ENCODE measurements at regions not wholly inside any gene's neighbourhood (a gene's known extent, or its start where the extent isn't known, plus 50 kb on each side); places are given as distances from the start of the nearest gene placed in this dataset.

DNA sequence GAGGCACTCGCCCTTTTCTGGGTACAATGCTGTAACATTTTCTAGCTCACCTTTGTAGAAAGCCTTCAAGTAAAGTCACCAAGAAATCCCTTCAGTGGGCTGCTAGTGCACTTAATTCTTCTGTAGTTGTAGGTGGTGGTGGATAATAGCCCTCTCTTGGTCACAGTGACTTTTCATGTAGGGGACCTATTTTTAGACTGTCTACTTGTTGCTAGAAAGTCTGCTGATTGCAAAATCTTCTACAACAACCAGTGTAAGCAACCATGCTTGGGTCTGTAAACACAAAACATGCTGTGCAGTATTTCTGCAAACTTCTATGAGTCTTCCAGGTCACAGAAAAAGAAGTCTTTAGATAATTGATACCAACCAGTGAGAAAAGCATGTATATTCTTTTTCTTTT, 55.6 kb downstream of the PBDC1 start:
- DNase-seq, result no peak

DNA sequence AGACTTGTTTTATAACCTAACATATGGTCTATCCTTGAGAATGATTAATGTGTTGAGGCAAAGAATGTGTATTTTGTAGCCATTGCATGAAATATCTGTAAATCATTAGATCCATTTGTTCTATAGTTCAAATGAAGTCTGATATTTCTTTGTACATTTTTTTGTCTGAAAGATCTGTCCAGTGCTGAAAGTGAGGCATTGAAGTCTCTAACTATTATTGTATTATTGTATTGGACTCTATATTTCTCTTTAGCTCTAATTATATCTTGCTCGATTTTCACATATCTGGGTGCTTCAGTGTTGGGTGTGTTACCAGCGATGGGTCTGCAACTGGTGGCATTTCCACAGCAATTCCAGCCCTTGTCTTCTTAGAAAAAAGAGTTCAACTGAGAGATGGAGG, 76.0 kb downstream of the PBDC1 start:
- no peak for DNase-seq

DNA sequence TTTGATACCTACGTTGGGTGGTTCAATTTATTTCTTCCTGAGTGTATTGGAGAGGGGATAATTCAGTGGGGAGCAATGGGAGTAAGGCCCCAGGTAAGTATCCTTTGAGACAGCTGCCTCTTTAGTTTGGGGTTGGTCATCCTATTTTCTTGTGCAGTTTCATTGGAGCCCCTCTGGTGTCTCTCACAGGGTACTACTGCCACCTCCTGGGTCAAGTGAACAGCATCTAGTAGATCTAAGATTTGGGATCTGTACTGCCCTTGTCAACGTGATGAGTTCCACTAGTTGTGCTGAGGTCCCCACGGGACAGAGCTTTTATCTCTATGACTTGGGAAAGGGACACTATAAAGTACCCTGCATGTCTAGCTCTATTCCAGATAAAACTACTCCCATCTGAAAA, 80.6 kb downstream of the PBDC1 start:
- DNase-seq, result peak in 3 of 4 experiments; percentile 1

DNA sequence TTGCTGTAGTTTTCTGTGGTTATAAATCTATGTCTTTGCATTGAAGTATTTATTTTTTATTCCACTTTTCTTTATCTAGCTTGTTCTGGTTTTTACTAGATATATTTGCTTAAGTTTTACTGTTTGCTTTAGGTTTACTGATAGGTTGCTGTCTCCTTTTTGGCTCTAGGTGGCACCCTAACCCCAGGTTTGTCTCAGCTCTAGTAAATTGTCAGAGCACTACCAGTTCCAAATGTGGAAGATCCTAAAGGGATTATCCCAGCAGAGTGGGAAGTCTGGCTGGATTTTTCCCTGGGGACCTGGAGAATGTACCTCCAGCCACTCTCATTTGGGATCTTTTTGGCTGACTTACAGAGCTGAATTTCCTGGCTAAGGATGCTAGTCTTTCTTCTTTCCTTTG, 106.1 kb downstream of the PBDC1 start:
- DNase-seq, result peak in 2 of 4 experiments; percentile 1 to 2
